ENCODE measurements at regions not wholly inside any gene's neighbourhood (a gene's known extent, or its start where the extent isn't known, plus 50 kb on each side); places are given as distances from the start of the nearest gene placed in this dataset.
"Not testable (repeated sequence)": the region's sequence is repeated elsewhere in the genome, so short reads cannot be mapped to it uniquely, and the experiment has no call there.

DNA sequence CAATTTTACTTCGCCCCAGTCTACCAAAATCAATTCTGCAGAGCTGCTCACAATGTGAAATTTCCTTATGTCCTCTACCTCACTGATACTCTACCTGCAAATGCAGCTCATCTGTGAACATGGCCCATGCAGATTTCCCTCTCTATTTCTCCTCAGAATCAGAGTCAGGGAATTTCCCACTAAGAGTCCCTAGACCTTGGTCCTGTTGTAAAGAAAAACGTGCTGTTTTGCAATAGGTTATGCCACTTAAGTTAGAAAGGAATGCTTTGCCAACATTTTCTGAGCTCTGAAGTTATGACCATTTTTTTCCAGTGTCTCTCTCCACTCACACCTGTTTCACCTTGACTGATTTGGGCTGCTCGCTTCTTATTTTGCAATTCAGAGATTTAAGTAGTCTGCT, 524.0 kb downstream of the TTLL7 start:
- DNase-seq (ENCODE audit: low read depth in 3 of 3) = not testable (repeated sequence)

DNA sequence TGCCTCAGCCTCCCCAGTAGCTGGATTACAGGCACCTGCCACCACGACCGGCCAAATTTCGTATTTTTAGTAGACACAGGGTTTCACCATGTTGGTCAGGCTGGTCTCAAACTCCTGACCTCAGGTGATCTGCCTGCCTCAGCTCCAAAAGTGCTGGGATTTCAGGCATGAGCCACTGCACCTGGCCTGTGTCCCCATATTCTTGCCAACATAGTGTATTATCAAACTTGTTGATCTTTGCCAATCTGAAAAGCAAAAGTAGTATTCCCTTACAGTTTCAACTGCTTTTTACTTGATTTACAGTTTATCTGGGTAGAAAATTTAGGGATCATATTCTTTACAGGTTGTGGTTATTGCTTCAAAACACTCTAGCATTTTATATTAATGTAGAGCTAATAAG, 524.9 kb downstream of the TTLL7 start:
- DNase-seq (ENCODE audit: low read depth in 3 of 3) = not testable (repeated sequence)

DNA sequence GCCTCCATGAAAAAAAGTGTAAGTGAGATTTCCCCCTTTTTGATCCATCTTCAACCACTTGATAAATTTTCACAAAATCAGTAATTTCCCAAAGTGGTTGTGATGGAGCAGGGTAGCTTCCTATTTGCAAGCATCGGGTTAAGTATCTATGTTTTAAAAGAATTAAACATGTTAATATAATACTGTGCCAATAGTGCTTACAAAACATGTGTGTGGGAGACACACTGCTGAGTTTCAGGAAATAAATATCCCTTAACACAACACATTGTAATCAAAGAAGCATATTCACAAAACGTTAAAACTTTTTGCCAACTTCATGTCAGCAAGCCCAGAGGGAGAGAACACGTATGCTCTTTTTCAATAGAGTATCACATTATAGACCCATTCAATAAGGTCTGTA, 526.9 kb downstream of the TTLL7 start:
- not testable (repeated sequence) for DNase-seq (ENCODE audit: low read depth in 3 of 3)

DNA sequence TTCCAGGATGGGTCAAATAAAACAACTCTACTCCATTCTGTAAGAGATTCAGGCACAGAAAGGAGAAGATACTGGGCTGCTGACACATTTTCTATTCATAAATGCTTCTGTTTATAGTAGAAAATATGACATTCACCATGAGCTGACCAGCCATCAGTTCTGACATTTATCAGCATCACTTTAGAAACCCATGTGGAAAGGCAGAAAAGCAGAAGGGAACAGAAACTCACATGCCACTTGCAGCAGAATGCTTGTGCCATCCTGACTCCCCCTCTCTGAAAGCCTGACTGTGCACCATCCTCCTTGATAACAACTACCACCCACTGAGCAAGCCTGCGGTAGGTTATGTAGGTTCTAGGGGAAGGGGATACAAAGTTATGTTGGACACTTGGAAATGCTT, 527.7 kb downstream of the TTLL7 start:
- not testable (repeated sequence) for DNase-seq (ENCODE audit: low read depth in 3 of 3)

DNA sequence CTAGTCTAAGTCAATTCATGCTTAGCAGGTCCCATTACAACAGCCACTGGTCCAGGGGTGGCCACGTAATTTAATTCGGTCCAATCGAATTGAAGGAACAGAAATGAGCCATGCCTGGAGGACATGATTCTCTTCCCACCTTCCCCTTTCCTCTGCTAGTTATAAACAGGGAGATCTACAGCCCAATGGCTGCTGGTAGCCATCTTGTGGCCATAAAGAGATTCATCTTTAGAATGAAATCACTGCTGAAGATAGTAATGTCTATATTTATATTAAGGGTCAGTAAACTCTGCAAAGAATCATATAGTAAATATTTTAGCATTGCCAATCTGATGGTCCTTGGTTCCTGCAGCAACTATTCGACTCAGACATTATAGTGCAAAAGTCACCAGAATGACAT, 530.6 kb downstream of the TTLL7 start:
- DNase-seq (ENCODE audit: low read depth in 3 of 3) = not testable (repeated sequence)

DNA sequence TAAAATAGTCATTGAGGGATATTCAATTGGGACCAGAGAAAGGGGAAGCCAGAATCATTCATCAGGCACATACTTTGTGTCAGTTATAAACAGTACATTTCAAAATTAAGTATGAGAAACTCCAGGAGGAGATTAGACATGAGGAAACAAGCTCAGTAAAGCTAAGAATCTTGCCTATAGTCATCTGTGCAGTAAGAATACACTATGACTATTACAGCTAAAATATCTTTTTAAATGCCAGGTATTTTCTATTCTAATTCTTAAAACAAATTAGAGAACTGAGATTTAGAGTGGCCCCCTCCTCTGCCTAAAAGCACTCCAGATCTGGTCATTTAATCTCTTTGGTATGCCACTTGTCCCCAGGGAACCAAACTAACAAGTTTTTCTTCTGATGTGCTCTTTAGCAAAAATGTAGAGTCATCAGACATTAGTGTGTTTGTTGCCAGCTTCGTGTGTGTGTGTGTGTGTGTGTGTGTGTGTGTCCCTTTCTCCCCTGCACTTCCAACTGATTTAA, 541.1 kb downstream of the TTLL7 start:
- DNase-seq (ENCODE audit: low read depth in 3 of 3) = not testable (repeated sequence)

DNA sequence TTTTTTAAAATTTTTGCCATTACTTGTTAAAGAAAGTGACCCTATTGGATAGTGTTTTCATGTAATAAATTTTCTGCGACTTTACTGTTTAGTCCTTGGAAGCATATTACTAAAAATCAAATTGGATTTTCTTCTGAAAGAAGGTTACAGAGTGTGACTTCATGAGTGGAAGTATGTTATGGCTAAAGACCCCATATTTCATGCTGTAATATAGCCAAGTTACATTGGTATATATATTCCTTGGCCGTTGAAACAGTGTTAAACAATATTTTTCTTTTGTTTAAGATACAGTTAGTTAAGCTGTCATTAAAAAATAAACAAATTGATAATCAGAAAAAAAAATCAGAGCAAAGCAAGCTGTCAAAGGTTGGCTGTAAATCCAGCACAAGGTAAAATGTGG, 541.7 kb downstream of the TTLL7 start:
- not testable (repeated sequence) for DNase-seq (ENCODE audit: low read depth in 3 of 3)

DNA sequence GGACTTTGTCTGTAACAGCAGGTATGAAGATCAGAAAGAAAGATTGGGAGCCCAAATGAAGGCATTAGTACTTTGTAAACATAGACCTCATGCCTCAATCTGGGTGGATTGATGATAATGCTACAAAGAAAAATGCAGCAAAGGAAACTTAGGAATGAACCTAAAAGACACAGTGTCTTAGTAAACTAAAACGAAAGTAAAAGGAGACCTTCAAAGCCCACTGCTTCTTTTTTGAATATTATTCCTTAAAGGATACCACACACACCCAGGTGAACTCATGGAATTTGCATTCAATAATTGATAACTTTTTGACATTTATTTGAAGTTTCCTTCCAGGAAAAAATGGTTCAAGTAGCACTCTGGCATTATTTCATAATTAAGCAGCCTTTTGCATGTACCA, 543.2 kb downstream of the TTLL7 start:
- DNase-seq (ENCODE audit: low read depth in 3 of 3) = not testable (repeated sequence)

DNA sequence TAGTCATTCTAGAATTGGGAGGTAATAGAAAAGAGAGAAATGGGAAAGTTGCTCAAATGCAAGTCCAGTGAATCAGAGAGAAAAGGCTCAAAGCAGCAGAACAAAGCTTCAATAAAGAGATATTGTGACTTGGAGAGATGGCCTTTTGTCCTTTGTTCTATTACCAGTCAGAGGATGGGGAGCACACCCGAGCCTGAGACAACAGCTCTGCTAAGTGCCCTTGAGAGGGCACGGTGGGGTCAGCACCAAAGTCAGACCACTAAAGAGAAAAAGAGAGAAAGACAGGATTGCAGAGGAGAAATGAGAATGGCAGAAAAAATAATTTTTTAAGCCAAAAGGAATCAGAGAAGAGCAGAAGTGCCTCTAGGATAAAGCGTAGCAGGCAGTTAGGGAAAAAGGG, 553.1 kb downstream of the TTLL7 start:
- not testable (repeated sequence) for DNase-seq (ENCODE audit: low read depth in 3 of 3)

DNA sequence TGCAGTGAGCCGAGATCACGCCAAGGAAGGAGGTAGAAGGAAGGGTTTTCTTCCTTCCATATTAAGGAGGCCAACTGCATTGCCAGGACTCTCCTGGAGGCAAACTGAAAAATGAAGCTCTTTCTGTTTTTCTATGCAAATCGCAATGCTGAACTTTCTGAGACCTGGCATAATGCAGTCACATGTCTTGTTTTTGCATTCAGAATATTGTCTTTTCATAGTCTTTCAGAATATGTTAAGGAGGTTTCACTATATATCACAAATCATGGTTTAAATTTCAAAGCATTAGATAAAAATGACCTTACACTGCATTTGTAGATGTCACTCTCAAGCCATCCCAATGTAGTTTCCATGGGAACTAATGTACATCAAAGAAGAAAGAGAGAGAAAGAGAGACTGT, 556.5 kb downstream of the TTLL7 start:
- DNase-seq (ENCODE audit: low read depth in 3 of 3) = not testable (repeated sequence)

DNA sequence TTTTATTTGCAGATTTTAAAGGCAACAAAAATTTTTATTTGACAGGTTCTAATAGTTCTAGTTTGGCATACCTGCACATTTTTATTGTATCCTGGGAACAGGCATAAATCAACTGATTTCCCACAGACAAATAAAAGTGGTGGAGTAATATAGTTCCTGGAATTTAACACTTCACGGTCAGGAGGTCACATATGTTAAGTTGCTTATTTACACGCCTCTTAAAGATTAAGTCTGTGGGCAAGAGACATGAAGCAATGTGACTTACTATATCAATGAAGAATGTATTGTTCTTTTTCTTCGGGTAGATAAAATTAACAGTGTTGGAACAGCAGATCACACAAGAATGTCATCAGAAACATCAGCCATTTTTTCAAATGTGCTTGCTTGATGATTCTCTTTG, 558.3 kb downstream of the TTLL7 start:
- not testable (repeated sequence) for DNase-seq (ENCODE audit: low read depth in 3 of 3)

DNA sequence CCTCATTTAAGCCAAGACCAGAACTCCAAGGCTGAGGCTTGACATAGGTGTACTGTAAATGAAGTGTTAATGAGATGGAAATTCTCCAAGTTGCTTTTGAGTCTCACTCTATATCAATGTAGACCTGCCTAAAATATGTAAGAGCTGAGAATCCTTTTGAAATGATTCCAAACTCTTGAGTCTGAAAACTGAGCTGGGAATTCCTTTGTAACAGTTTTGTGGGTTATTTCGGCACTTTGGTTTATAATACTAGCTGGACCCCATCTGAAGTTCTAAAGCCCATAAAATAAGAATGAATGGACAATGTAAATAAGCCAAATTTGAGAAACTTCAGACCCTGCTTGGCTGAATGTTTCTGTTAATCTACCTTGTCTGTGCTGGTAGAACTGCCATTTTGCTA, 558.9 kb downstream of the TTLL7 start:
- DNase-seq (ENCODE audit: low read depth in 3 of 3) = not testable (repeated sequence)

DNA sequence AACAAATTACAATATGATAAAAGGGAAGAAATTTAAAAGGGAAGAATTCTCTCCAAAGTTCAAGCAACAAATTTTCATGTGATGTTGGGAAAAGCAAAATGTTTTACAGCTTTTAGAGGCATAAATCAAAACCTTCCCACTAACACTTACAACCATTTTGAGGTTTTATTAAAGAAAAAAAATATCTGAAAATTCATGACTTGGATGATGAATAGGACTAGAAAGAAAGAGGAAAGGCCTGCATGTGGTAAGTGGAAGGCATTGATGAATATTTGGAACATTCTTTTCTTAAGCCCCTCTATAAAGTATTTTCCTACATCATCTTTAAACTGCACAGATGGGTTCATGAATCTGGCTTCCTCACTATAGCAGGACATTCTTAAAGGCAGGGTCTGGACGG, 560.6 kb downstream of the TTLL7 start:
- DNase-seq (ENCODE audit: low read depth in 3 of 3) = not testable (repeated sequence)

DNA sequence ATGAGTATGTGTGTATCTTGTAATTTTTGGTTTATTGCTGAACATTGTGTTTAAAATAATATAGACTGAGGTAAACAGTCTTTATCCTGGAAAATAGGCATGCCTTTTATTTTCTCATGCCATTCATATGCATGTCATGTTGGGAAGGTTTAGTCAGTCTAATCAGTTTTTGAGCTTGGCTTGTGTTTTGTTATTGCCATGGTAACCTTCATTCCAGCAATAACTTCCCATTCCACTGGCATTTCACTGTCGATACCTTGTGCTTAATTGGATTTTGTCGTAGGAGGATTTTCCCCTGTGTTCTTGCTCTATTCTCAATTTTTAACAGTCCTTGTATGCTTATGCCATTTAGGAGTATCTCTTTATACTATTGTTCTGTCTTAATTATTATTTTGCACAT, 563.6 kb downstream of the TTLL7 start:
- not testable (repeated sequence) for DNase-seq (ENCODE audit: low read depth in 3 of 3)

DNA sequence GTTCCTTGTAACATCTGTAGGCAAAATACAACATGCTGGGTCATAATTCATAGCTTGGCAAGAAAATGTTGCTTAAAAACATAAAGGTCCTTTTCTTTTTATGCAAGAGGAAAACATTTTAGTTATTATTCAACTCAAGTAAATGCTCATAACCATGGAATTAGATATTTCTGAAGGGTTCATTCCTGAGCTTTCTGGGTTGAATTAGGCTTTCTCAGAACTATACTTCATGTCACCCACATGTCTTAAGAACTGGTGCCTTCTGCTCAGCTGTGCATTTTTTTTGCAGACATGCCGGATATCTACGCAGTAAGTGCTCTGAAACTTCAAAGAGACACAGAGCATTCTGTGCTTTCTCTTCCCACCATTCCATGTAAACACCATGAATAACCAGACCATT, 571.4 kb downstream of the TTLL7 start:
- not testable (repeated sequence) for DNase-seq (ENCODE audit: low read depth in 3 of 3)

DNA sequence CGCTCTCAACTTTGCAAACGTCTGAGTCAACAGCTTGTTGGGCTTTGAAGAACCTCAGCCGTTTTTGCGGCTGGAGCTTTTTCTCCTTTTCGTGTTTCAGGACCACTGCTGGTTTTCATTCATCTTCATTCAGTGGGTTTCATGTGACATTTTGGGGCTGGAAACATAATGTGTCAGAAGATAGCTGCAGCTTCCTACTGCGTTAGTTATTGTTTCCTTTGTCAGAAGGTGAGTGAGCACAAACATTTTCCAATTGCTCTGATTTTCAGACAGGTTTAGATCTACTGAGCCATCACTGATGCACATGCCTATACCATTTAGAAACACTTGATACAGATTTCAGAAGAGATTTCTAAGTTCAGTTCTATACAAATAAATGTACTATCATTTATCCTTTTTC, 575.5 kb downstream of the TTLL7 start:
- not testable (repeated sequence) for DNase-seq (ENCODE audit: low read depth in 3 of 3)

DNA sequence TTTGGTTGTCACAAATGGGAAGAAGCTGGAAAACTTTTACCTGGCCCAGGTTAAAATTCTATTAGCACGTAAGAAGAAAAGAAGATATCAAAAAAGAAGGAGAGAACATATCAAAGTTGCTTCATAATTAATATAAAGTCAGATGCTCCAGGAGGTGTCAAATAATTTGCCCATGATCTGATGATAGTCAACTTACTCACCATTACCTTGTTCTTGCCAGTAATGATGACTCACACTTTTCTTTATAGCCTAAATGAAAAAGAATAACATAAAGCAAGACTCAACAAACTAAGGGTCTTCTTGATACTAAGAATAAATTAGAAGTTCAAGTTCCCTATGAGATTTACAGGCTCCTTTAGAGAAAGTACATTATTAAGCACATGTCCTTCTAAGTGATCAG, 580.4 kb downstream of the TTLL7 start:
- DNase-seq (ENCODE audit: low read depth in 3 of 3) = no peak

DNA sequence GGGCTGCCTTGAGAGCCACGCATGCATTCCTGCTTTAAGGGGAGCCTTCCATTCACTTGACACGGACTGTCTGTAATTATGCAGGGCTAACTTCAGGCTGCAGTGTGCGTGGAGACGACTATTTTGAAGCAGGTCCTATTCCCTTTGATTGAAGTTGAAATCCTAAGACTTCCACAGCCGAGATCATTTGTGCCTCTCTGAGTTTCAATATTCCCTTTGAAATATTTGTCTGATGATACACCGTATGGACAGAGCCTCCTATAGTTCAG, 585.2 kb downstream of the TTLL7 start:
- DNase-seq (ENCODE audit: low read depth in 3 of 3) = not testable (repeated sequence)

DNA sequence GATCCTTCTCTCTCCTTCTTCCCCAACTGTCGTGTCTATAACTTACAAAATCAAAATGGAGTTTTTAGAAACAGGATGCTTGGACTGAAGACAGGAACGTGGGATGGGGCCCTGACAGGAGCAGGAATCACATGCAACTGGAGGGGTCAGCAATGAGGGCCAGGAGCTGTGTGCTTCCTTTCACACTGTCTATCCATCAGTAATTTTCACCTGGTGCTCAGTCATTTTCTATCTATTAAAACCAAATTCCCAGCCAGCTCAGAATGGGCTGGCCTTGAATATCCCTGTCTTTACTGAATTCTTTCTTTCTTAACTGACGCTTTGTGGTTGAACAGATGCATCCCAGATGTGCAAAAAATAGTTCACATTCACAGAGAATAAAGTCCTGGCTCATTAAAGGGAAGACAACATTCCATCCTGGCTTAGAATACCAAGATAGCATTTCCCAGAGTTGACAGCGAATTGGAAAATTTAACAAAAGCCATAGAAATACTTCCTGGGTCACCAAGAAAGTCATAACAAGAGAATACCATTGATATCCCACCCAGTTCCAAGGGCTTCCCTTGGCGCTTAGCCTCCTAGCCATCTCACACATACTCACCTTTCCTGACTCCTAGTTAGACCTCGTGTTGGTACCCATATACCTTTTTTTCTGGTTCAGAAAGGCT, 588.1 kb downstream of the TTLL7 start:
- not testable (repeated sequence) for DNase-seq (ENCODE audit: low read depth in 3 of 3)

DNA sequence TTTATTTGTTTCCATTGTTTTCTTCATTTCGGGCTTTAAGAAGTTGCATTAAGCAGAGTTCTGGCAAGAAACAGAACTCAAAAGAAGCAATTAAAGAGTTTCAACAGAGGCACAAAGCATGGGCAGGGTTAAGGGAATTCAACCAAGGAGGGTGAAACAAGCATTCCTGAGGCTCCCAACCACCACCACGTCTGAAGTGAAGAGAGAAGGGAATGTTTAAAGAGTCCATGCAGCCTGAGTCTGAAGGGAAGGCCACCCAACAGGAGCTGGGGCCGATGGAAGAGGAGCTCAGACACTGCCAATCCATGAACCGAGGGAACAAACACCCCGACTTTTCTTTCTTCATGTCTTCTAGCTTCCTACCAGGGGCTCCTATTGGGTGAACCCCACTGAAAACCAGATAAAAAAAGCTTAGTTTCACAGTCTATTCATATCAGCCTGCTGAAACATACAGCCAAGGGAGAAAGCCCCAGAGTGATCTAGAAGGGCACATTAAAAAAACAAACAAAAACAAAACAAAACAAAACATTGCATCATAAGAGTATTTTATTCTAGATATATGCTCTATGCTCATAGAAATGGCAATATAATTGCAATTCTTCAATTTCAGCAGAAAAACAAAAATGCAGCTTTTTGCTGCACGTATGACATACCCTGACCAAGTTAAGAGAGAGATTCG, 592.1 kb downstream of the TTLL7 start:
- DNase-seq (ENCODE audit: low read depth in 3 of 3) = not testable (repeated sequence)

DNA sequence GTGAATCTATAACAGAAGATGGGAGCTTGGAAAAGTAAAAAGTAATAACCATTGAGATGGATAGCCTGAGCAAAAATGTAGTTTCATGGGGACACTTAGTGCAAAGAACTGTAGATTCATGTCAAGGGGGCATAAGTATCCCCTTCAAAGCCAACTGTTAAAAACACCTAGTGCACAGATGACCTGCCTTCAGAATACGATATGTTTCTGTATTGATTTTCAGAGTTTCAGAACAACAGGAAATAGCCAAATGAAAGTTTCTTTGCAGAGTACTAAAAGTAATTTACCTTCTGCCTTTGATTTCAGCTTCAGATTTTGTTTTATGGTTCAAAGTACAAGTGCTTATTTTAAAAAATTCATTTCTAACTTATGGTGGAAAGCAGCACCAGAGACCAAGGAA, 593.1 kb downstream of the TTLL7 start:
- not testable (repeated sequence) for DNase-seq (ENCODE audit: low read depth in 3 of 3)

DNA sequence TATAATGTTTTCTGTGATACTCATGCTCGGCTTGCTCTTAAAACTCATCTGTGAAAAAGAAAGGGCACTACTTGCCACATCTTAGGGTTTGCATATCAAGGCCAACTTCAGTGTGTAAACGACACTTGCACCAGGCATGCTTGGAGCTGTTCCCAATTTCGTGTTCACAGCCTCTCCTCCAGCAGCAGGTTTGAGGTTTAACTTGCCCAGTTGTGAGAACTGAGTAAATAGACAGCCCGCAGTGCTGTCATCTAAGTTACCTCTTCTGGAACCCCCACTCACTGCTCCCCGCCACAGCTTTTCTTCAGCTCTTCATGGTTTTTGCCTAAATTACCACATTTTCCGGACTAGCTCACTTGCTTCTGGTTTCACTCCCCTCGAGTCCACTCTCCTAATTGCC, 595.4 kb downstream of the TTLL7 start:
- DNase-seq (ENCODE audit: low read depth in 3 of 3) = not testable (repeated sequence)

DNA sequence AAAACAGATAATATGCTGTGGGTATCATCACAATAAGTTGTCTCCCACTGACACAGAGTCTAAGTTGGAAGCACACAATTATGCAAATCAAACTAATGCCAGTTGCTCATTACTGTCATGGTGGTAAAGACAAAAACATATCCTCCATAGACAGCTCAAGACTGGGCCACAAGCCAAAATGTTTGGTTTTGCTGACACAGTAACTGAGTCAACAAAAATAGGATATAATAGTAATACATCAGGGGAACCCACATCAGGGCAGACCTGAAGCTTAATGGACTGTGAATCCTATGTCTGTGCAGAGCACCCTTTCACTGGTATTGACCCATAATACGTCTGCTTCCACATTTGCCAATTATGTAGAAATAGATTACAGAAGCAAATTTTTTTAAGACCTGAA, 597.8 kb downstream of the TTLL7 start:
- not testable (repeated sequence) for DNase-seq (ENCODE audit: low read depth in 3 of 3)
